ENCODE measurements at regions not wholly inside any gene's neighbourhood (a gene's known extent, or its start where the extent isn't known, plus 50 kb on each side); places are given as distances from the start of the nearest gene placed in this dataset.
"Not testable (repeated sequence)": the region's sequence is repeated elsewhere in the genome, so short reads cannot be mapped to it uniquely, and the experiment has no call there.

GRCh38 chr2:209261366-209262053, 162.3 kb upstream of the MAP2 start:
- not testable (repeated sequence) for H3K9me3 Mint-ChIP-seq; H3K4me1 Mint-ChIP-seq (ENCODE audit: low read depth); H3K4me3 Mint-ChIP-seq; H3K27ac Mint-ChIP-seq; H3K27me3 Mint-ChIP-seq (ENCODE audit: low read depth); H3K36me3 Mint-ChIP-seq (ENCODE audit: low read depth)

GRCh38 chr2:209269024-209269423, 154.8 kb upstream of the MAP2 start:
- Mint-ChIP-seq H3K4me1 (ENCODE audit: low read depth) (no peaks in the 10 kb centered on the region), H3K4me3 (no peak overlapping the region), H3K36me3 (ENCODE audit: low read depth) (no peaks in the 10 kb centered on the region)

GRCh38 chr2:209276000-209276399, 147.8 kb upstream of the MAP2 start:
- Mint-ChIP-seq H3K4me1 (ENCODE audit: low read depth) (no peaks in the 10 kb centered on the region), H3K27me3 (ENCODE audit: low read depth) (no peaks in the 10 kb centered on the region), H3K36me3 (ENCODE audit: low read depth) (no peaks in the 10 kb centered on the region), H3K4me3 (no peak overlapping the region), H3K27ac (no peak overlapping the region), H3K9me3 (no peaks in the 10 kb centered on the region)

More at GRCh38 chr2:209269024-209269423, 154.8 kb upstream of the MAP2 start:
- Mint-ChIP-seq H3K27ac (no peak overlapping the region), H3K27me3 (ENCODE audit: low read depth) (no peaks in the 10 kb centered on the region), H3K9me3 (no peaks in the 10 kb centered on the region)

DNA sequence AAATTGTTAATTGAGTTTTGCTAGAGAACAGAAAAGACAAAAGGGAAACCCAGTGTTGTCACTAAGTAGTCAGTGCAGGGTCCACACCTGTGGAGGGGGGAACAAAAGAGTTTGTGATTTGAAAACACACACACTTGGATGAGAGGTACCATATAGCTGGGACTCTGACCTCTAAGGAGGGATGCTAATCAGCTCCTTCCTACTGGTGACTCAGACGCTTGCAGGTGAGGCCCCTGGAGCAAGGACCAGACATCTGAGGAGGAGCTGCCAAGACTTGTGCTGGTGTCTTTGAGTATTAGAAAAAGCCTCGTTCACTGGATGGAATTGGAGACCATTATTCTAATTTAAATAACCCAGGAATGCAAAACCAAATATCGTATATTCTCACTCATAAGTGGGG, 146.4 kb upstream of the MAP2 start:
- H3K36me3 Mint-ChIP-seq (ENCODE audit: low read depth): no peaks in the 10 kb centered on the region
- H3K4me1 Mint-ChIP-seq (ENCODE audit: low read depth): no peaks in the 10 kb centered on the region
- no peaks in the 10 kb centered on the region for H3K27me3 Mint-ChIP-seq (ENCODE audit: low read depth)
- H3K27ac Mint-ChIP-seq: no peak overlapping the region
- no peaks in the 10 kb centered on the region for H3K9me3 Mint-ChIP-seq
- H3K4me3 Mint-ChIP-seq: no peak overlapping the region

- Mint-ChIP-seq H3K27me3 (ENCODE audit: low read depth) (no peaks in the 10 kb centered on the region), H3K9me3 (no peaks in the 10 kb centered on the region), H3K4me3 (no peak overlapping the region), H3K4me1 (ENCODE audit: low read depth) (no peaks in the 10 kb centered on the region), H3K27ac (no peak overlapping the region), H3K36me3 (ENCODE audit: low read depth) (no peaks in the 10 kb centered on the region)
These were observed 125.2 kb upstream of the MAP2 start for GRCh38 chr2:209298601-209299000.

GRCh38 chr2:209299478-209299877, 124.4 kb upstream of the MAP2 start:
- H3K27me3 Mint-ChIP-seq (ENCODE audit: low read depth); H3K9me3 Mint-ChIP-seq; H3K4me3 Mint-ChIP-seq; H3K36me3 Mint-ChIP-seq (ENCODE audit: low read depth); H3K4me1 Mint-ChIP-seq (ENCODE audit: low read depth); H3K27ac Mint-ChIP-seq: not testable (repeated sequence)

DNA sequence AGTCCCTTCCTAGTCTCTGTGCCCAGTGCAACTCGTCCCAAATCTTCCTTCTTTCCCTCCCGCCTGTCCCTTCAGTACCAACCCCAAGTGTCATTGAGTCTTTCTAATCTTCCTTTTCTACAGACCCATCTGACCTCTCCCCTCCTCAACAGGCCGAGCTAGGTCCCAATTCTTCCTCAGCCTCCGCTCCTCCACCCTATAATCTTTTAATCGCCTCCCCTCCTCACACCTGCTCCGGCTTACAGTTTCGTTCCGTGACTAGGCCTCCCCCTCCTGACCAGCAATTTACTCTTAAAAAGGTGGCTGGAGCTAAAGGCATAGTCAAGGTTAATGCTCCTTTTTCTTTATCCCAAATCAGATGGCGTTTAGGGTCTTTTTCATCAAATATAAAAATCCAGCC, 123.1 kb upstream of the MAP2 start:
- H3K4me1 Mint-ChIP-seq (ENCODE audit: low read depth); H3K4me3 Mint-ChIP-seq; H3K9me3 Mint-ChIP-seq; H3K27ac Mint-ChIP-seq; H3K36me3 Mint-ChIP-seq (ENCODE audit: low read depth); H3K27me3 Mint-ChIP-seq (ENCODE audit: low read depth): not testable (repeated sequence)

DNA sequence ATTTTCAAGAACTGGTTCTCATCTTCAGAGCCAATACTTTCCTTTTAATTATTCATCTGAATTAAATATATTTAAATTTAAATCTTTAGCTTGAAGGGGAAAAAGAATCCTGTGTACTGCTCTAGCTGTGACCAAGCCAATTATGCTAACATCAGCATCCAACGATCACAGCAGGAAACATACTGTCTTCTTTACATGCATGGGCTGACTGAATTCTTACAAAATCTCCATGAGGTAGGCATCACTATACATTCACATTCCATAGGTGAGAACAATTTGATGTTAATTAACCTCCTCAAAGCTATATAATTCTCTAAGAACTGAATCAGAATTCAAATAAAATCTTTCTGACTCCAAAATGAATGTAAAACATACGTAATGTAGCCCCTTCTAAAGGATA, 118.8 kb upstream of the MAP2 start:
- Mint-ChIP-seq H3K9me3 (no peaks in the 10 kb centered on the region), H3K27me3 (ENCODE audit: low read depth) (no peaks in the 10 kb centered on the region), H3K4me3 (no peak overlapping the region), H3K27ac (no peak overlapping the region), H3K4me1 (ENCODE audit: low read depth) (no peaks in the 10 kb centered on the region), H3K36me3 (ENCODE audit: low read depth) (no peaks in the 10 kb centered on the region)

DNA sequence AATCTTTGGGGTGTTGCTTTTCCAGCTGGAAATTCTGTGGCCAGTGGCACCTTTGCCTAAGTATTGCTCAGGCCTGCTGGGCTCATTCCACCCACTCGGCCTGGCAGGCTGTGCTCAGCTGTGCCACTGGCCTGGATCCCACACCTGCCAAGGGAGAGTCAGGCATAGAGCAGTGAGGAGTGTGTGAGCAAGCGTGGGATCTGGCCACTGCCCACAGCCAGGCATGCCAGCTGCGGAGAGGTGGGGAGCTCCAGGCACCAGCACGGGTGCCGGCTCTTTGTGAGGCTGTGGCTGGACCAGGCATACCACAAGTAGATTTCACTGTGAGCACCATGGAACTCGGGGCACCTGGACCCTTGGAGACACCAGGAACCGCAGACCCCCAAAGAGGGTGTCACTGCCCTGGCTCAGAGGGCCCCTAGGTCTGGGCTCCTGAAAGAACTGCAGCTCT, 118.1 kb upstream of the MAP2 start:
- Mint-ChIP-seq H3K4me3 (no peak overlapping the region), H3K27me3 (ENCODE audit: low read depth) (no peaks in the 10 kb centered on the region), H3K36me3 (ENCODE audit: low read depth) (no peaks in the 10 kb centered on the region), H3K4me1 (ENCODE audit: low read depth) (no peaks in the 10 kb centered on the region), H3K9me3 (no peaks in the 10 kb centered on the region), H3K27ac (no peak overlapping the region)

- Mint-ChIP-seq H3K9me3 (no peaks in the 10 kb centered on the region), H3K27ac (no peak overlapping the region), H3K27me3 (ENCODE audit: low read depth) (no peaks in the 10 kb centered on the region), H3K4me3 (no peak overlapping the region), H3K4me1 (ENCODE audit: low read depth) (no peaks in the 10 kb centered on the region), H3K36me3 (ENCODE audit: low read depth) (no peaks in the 10 kb centered on the region)
These were observed 116.5 kb upstream of the MAP2 start for GRCh38 chr2:209307161-209308001.

DNA sequence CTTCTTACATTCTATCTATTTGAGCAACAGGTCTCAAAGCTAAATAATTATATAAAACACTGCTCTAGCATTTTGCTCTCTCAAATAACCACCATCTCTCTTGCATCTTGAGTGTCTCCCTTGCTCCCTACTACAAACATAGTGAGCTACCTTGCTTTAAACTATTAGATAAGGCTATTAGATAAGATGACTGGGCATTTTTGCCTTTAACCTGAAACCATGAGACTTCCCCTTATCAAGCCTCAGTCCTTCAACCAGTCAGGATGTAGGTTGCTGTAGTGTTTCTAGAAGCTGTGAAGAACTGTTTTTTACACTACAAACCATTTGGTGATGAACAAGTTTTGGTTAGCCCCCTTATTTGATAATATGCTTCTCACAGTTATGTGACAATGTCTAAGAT, 115.4 kb upstream of the MAP2 start:
- Mint-ChIP-seq H3K9me3 (no peaks in the 10 kb centered on the region), H3K27ac (no peak overlapping the region), H3K27me3 (ENCODE audit: low read depth) (no peaks in the 10 kb centered on the region), H3K36me3 (ENCODE audit: low read depth) (no peaks in the 10 kb centered on the region), H3K4me1 (ENCODE audit: low read depth) (no peaks in the 10 kb centered on the region), H3K4me3 (no peak overlapping the region)

DNA sequence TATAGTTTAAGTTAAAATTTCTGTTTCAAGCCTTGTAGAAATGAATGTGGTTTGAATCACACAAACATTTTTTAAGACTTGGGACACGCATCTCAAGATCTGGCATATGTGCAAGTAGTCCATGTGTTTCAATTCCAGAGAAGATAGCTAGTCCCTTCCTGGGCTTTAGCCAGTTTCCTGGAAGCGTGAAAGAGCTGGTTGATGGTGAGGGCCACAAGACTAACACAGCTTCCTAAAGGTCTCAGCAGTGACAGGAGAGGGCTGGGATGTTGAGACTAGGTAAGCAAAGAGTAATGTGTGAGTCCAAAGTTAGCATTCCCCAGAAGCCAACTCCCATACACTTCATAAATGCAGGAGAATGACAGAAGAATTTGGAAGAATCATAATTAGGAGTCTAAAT, 111.9 kb upstream of the MAP2 start:
- no peaks in the 10 kb centered on the region for H3K27me3 Mint-ChIP-seq (ENCODE audit: low read depth)
- H3K36me3 Mint-ChIP-seq (ENCODE audit: low read depth): no peaks in the 10 kb centered on the region
- no peaks in the 10 kb centered on the region for H3K4me1 Mint-ChIP-seq (ENCODE audit: low read depth)
- no peaks in the 10 kb centered on the region for H3K9me3 Mint-ChIP-seq
- H3K27ac Mint-ChIP-seq: no peak overlapping the region
- H3K4me3 Mint-ChIP-seq: no peak overlapping the region

GRCh38 chr2:209312450-209312849, 111.4 kb upstream of the MAP2 start:
- H3K4me1 Mint-ChIP-seq (ENCODE audit: low read depth); H3K27me3 Mint-ChIP-seq (ENCODE audit: low read depth); H3K27ac Mint-ChIP-seq; H3K36me3 Mint-ChIP-seq (ENCODE audit: low read depth); H3K9me3 Mint-ChIP-seq; H3K4me3 Mint-ChIP-seq: not testable (repeated sequence)

DNA sequence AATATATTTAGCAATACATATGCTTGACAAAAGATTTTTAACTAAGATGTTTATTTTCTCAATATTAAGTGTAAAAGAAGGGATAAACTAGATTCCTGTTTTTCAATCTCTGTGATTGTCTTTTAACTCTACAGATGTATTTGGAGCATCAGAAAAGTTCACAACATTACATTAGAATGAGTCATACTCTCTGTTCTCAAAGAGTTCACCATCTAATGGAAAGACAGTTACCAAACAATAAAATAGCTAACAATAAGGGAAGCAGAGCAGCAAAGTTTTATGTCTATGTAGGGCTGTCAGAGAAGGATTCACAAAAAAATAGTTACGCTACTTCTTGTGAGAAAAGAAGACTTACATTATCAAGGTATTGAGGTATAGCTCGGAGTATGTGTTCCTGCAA, 109.2 kb upstream of the MAP2 start:
- Mint-ChIP-seq H3K4me1 (ENCODE audit: low read depth) (no peaks in the 10 kb centered on the region), H3K27ac (no peak overlapping the region), H3K36me3 (ENCODE audit: low read depth) (no peaks in the 10 kb centered on the region), H3K27me3 (ENCODE audit: low read depth) (no peaks in the 10 kb centered on the region), H3K4me3 (no peak overlapping the region), H3K9me3 (no peaks in the 10 kb centered on the region)

DNA sequence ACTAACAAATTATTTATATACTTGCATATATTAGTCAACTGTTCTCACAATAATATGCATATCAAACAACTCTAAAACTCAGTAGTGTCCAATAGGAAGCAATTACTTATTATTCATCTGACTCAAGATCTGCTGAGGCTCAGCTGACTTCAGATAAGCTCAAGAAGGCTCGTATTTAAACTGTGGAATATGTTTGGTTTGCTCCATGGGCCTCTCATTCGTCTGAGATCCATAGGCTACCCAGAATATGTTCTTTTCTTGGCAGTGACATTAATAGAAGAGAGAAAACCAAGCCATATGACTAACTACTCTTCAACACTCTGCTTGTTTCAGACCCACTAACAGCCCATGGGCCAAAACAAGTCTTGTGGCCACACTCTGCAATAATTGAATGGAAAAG, 107.7 kb upstream of the MAP2 start:
- Mint-ChIP-seq H3K27me3 (ENCODE audit: low read depth) (no peaks in the 10 kb centered on the region), H3K9me3 (no peaks in the 10 kb centered on the region), H3K4me3 (no peak overlapping the region)

More for the DNA sequence above, 107.7 kb upstream of the MAP2 start:
- no peaks in the 10 kb centered on the region for H3K36me3 Mint-ChIP-seq (ENCODE audit: low read depth)
- no peak overlapping the region for H3K27ac Mint-ChIP-seq
- no peaks in the 10 kb centered on the region for H3K4me1 Mint-ChIP-seq (ENCODE audit: low read depth)
